Transverse colon (tissue), 3 donors: ENCODE measurements at regions not wholly inside any gene's neighbourhood (a gene's known extent, or its start where the extent isn't known, plus 50 kb on each side); places are given as distances from the start of the nearest gene placed in this dataset.

ENCODE experiments used
- CTCF ChIP-seq, 5 experiments: fragments of 200-600 bp in 3 of 5; fragments of 450-650 bp in 2 of 5; sonication (generic) in 3 of 5; IDR thresholded peaks; 1 replicate in 2 of 5; 2 replicates in 3 of 5; pipeline ENCODE4 v1.5.1; 2016 to 2017; ENCODE audit warnings: antibody characterized with exemption in 5 of 5, inconsistent platforms in 3 of 5, mild to moderate bottlenecking in 2 of 5, moderate library complexity in 1 of 5
- POLR2A ChIP-seq: fragments of 450-650 bp; IDR thresholded peaks from one replicate; pipeline ENCODE4 v1.6.1; 2016; ENCODE audit warnings: antibody characterized with exemption, mild to moderate bottlenecking, moderate library complexity

- no peak for TF ChIP-seq CTCF (IDR thresholded peaks at IDR 0.05)
- no peak for TF ChIP-seq POLR2A
Measured at GRCh38 chr3:35413483-35413882, 225.8 kb upstream of the ARPP21 start.
